GM19351 (cell line): ENCODE measurements at regions not wholly inside any gene's neighbourhood (a gene's known extent, or its start where the extent isn't known, plus 50 kb on each side); places are given as distances from the start of the nearest gene placed in this dataset.

Source experiments
- ATAC-seq: cut with Tn5 transposase; IDR thresholded peaks from one replicate; pipeline ENCODE4 v1.9.1; 2021; ENCODE audit warnings: mild to moderate bottlenecking, moderate library complexity; ENCODE audit not compliant: unreplicated experiment

GRCh38 chr16:74035816-74036215, 260.8 kb upstream of the PSMD7 start:
- peak; percentile 77 for ATAC-seq

GRCh38 chr16:74034862-74035261, 261.8 kb upstream of the PSMD7 start:
- ATAC-seq: no peak

GRCh38 chr16:74034200-74034599, 262.4 kb upstream of the PSMD7 start:
- no peak for ATAC-seq

DNA sequence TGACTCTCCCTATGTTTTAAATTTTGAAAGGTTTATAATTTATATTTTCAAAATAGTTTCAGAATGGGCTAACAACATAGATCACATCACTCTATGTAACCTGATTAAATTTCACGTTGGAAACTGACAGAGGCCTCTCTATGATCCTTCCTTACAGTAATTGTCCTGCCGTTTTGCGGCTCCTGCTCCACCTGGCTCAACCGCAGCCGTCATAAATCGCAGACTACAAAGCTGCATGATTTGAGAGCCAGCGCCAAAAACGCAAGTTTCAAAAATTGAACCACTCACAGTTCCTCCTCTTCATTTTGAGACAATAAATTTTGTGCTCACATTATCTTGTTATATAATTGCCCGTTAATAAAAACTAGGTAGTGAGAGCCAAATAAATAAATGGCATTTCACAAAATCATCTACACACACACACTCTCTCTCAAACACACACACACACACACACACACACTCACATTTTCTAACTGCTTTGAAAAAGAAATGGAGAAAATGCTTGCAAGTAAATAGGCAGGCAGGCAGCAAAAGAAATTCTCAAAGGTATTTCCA, 263.1 kb upstream of the PSMD7 start:
- ATAC-seq: no peak

DNA sequence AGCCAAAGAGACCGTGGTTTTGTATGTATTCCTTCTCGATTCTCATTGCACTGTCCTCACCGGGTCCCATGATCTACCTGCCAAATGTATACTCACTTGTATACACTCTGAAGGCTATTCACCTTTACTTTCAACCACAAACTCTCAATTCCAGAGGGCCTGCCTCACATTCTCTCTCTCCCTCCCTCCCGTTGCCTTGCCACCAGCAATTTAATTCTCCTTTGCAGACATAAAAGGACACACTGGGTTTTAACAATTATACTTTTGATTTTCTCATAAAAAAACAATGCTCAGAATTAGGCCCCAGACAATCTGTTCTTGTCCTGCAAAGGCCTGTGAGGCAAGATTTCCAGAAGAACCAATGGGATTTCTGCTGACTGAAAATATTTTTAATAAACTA, 265.1 kb upstream of the PSMD7 start:
- ATAC-seq: no peak

DNA sequence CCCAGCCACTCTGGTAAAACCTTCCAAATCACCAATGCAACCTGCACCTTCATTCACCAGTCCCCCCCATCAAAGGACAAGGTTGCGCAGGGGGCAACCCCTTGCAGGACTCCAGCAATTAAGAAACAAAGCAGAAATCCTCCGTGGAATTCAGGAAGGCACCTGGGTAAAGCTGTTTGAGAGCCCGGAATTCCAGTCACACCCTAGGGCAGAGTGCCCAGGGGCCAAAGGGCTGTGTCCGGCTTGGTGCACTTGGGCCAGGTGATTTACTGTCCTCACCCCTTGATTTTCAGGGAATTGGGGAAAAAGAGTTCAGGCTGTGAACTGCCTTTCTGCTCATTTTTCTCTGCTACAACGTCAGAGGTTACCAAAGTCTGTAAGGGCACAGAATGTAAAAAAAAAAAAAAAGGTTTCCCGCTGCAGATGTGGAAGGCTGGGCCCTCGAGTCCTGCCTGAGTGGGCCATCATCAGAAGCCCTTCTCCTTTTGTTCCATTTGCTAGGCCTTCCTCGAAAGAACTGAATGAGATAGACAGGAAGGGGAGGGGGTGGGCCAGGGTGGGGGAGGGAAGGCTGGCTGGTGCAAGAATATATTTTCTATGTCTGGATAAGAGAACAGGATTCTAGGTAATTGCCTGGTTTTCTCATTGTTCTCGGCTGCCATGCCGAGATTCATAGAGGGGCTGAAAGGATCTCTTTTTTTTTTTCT, 266.5 kb upstream of the PSMD7 start:
- no peak for ATAC-seq

GRCh38 chr16:74029115-74029792, 267.4 kb upstream of the PSMD7 start:
- no peak for ATAC-seq

DNA sequence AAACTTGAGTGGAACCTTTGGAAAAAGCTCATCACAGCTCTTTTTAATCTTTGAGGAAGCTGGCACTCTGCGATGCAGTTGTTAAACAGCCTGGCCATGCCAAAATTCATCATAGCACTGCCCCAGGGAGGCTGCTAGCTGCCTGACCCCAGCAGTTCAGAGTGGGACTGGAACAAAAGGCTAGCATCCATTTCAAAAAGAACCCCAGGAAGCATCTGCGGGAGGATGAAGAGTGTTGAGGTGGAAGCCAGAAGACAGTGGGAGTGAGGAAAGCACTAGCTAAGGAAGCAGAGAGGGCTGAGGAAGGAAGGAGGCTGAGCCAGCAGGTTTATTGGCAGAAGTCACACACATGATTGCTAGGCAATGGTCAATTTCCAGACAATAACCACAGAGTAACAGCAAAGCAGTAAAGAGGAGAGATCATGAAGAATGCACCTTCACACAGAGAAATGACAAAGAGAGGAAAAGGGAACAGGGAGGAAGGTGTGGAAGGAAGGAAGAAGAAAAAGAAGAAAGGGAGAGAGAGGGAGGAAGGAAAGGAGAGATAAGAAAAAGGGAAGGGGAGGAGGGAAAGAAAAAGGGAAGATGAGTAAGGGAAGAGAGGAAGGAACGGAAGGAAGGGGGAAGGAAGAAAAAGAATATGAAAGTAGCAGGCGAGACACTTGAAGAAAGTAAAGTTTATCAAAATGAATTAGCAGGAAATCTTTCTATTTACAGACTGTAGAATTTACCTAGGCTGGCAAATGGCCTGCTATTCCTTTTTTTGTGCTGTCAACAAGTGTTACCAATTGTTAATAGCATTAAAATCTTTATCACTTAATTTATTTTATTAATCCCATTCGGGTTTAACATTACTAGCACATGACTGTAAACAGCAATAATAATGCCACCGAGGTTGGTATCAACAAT, 270.0 kb upstream of the PSMD7 start:
- no peak for ATAC-seq

GRCh38 chr16:74024953-74025352, 271.7 kb upstream of the PSMD7 start:
- no peak for ATAC-seq

- no peak for ATAC-seq
These were observed 276.4 kb upstream of the PSMD7 start for GRCh38 chr16:74020095-74020670.

DNA sequence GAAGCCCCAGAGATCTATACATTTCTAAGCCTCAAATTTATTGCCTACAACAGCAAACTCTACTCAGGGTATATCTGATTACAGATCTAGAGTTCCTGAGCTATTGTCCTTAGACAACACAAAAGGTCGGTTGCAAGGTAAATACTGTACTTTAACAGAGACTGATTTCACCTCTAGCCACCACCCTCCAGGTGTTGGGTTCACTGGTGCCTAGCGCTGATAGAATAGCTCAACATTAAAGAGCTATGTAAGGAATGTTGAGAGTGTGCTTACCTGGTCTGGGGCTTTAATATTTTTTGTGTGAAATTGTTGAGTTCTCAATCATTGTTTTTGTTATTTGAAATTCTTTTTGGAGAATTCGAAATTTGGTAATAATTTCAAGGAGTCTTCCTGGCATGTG, 277.0 kb upstream of the PSMD7 start:
- no peak for ATAC-seq

DNA sequence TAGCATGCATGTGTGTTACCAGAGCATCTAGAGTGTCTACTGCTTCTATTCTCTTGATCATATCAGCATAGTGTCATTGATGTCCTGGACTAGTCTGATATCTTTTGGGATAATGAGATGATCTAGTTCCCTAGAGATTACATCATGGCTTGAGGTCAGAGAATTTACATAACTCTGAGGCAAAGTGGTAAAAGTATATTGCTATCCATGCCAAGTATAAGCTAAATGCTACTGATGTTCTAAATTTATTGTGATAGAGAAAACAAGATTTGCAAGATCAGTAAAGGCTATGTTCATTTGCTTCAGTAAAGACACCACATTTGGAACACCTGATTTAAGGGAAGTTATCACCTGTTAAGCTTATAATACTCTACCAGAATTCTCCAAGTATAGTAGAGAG, 280.7 kb upstream of the PSMD7 start:
- ATAC-seq: no peak

- ATAC-seq: no peak
These were observed 297.9 kb upstream of the PSMD7 start for GRCh38 chr16:73998707-73999106.

DNA sequence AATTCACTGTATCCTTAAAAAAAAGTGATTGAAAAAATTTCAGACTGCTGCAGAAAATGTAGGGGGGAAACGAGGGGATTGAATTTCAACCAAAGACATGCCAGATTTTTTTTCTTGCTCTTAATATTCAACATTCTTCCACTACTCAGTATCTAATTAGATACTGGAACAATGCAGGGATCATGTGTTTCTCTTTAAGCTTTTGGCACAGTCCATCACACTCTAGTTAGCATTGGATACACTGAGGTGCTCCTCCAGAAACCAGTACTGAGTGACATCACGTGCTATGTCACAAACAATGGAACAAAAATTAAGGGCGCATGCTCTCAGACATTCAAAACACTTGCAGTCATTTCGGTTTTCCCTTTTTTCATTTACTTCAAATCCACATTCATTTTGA, 298.6 kb upstream of the PSMD7 start:
- ATAC-seq: no peak

DNA sequence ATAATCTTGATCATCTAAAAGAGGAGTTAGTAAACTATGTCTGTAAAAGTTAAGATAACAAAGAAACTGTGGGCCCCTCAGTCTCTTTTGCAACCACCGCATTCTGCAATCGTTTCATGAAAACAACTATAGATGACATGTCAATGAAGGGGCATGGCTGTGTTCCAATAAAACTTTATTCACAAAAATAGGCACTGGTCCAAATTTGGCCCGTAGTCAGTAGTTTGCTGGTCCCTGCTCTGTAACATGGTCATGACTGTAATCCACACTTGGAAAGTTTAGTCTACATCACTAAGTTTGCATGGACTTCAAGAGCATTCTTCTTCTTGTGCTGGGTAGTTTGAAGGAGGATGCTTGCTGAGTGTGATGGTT, 299.3 kb upstream of the PSMD7 start:
- ATAC-seq: no peak

GRCh38 chr16:73996624-73997339, 299.8 kb upstream of the PSMD7 start:
- no peak for ATAC-seq

DNA sequence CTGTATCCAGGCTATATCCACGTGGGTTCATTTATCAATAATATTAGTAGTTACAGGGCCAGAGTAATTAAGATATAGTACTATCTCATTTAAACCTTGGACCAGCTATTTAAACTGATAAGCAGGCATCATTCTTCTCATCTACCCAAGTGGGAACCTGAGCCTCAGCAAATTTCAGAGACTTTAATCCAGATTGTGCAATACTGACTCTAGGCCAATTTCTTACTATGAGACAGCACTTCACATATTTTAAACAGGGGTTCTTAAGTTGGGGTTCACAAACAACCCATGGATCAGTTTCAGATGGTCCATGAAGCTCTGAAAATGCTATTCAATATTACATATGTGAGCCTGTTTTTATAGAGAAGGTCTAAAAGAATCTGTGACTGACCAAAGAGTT, 302.7 kb upstream of the PSMD7 start:
- ATAC-seq: no peak

GRCh38 chr16:73978407-73978784, 318.2 kb upstream of the PSMD7 start:
- ATAC-seq: no peak

GRCh38 chr16:73976644-73977043, 320.0 kb upstream of the PSMD7 start:
- no peak for ATAC-seq

DNA sequence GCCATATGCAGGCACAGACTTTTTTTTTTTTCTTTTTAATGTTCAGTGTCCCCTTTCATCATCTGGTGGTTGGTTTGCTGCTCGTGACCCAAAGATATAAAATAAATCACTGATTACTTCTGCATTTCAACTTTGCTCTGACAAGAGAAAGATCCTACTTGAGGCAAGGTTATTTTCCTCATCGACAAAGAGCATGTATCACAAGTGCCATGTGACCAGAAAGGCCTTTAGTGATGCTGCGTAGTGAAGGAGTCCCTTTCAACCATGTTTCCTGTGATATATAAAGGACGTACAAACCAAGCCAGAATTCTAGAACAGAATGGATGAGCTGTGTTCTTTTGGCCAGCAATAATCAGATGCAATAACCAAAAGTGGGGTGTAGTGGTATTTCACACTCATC, 323.4 kb upstream of the PSMD7 start:
- ATAC-seq: no peak

DNA sequence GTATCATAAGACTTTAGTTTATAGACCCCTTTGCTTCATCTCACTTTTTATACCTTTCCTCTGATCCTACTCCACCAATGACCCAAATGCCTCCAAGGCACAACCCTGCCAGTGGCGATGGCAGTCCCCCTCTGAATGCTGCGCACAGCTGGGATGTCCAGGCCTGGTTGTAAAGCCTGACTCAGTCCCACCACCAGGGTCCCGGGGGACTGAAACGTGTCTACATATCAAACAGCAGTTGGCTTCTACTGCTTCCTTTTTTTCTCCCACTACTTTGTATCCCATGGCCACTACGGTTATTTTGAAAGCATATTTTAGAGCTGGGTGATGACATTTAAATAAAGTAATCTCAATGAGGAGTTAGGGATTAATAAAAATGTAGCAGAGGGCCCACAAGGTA, 329.8 kb upstream of the PSMD7 start:
- ATAC-seq: no peak
